K562 (cell line): ENCODE measurements at regions not wholly inside any gene's neighbourhood (a gene's known extent, or its start where the extent isn't known, plus 50 kb on each side); places are given as distances from the start of the nearest gene placed in this dataset.

Experiments
- ATAC-seq: fragments of 200-7000 bp; cut with Tn5 transposase; 3 replicates; pipeline ENCODE4 v1.9.1; 2020; ENCODE audit warnings: moderate library complexity
- BruUV-seq: library from RNA; stranded (reverse); fragments of 400-500 nt; replicated peaks from 2 replicates; lab custom pipeline; 2021; lab: Mats Ljungman, UMichigan
- CTCF ChIA-PET: fragments of 300-600 bp; formaldehyde crosslinking; extraction: SDS; loops from one replicate; lab custom pipeline; 2021; ENCODE audit warnings: low intra/inter-chr PET ratio; lab: Yijun Ruan, JAX
- POLR2A ChIA-PET: fragments of 300-600, 350-650 bp; sonication (Branson Sonifier 250); formaldehyde crosslinking; extraction: SDS; loops from one replicate; lab custom pipeline; 2021; ENCODE audit warnings: antibody characterized with exemption, inconsistent platforms; lab: Yijun Ruan, JAX
- DNase-seq, 4 experiments: peaks; one replicate each; pipeline versions ENCODE4 v3.0.0 to v3.0.0-alpha.2; 2011 to 2018; ENCODE audit warnings: low spot score in 3 of 4, mixed read lengths in 3 of 4; ENCODE audit errors: extremely low read depth in 1 of 4
- FAIRE-seq: peaks from 2 replicates; lab custom pipeline; 2011; peaks lifted over from hg19 to GRCh38; lab: Jason Lieb, UNC
- H2AFZ ChIP-seq: 2 replicates; pipeline ENCODE4 v1.6.0; 2011; ENCODE audit warnings: low read depth, low read length, control low read depth, inconsistent platforms
- H3K27ac ChIP-seq: fragments of 200-600 bp; 3 replicates; pipeline ENCODE4 v1.8.0; 2011; ENCODE audit warnings: low read depth, mild to moderate bottlenecking, control low read depth, inconsistent platforms, low read length, moderate library complexity, mixed read lengths; ENCODE audit errors: extremely low read depth
- H3K27me3 ChIP-seq, 2 experiments: fragments of 300-600 bp in 1 of 2; 2 replicates in 1 of 2; 3 replicates in 1 of 2; pipeline versions ENCODE4 v1.6.0 to v1.8.0; 2011; ENCODE audit warnings: inconsistent platforms in 2 of 2, low read length in 2 of 2, mild to moderate bottlenecking in 1 of 2, mixed read lengths in 1 of 2, moderate library complexity in 1 of 2; ENCODE audit not compliant: control insufficient read depth in 2 of 2, insufficient read depth in 2 of 2
- H3K36me3 ChIP-seq: fragments of 300-600 bp; 3 replicates; pipeline ENCODE4 v1.8.0; 2011; ENCODE audit warnings: mild to moderate bottlenecking, low read length, inconsistent platforms; ENCODE audit not compliant: control insufficient read depth, insufficient read depth
- H3K4me1 ChIP-seq, 2 experiments: fragments of 200-600 bp in 1 of 2; replicated peaks in 1 of 2; 2 replicates in 1 of 2; 3 replicates in 1 of 2; pipeline versions ENCODE4 v1.5.1 to v1.8.0; 2011; ENCODE audit warnings: inconsistent platforms in 2 of 2, low read length in 2 of 2, mild to moderate bottlenecking in 1 of 2, mixed read lengths in 1 of 2, moderate library complexity in 1 of 2; ENCODE audit not compliant: control insufficient read depth in 2 of 2, insufficient read depth in 2 of 2
- H3K4me2 ChIP-seq: 2 replicates; pipeline ENCODE4 v1.6.1; 2011; ENCODE audit warnings: low read length, control low read depth, inconsistent platforms, mixed read lengths; ENCODE audit not compliant: insufficient read depth
- H3K4me3 ChIP-seq: fragments of 200-600 bp; sonication (generic), shearing (Covaris generic); 2 replicates; pipeline ENCODE4 v1.5.1; 2016; ENCODE audit warnings: control low read depth, inconsistent platforms
- H3K79me2 ChIP-seq: fragments of 200-600 bp; 3 replicates; pipeline ENCODE4 v1.8.0; 2011; ENCODE audit warnings: low read length, inconsistent platforms; ENCODE audit not compliant: control insufficient read depth, insufficient read depth
- H3K9ac ChIP-seq, 2 experiments: 2 replicates each; pipeline versions ENCODE4 v1.6.0 to v1.6.1; 2011; ENCODE audit warnings: low read depth in 2 of 2, low read length in 2 of 2, control low read depth in 1 of 2, inconsistent platforms in 1 of 2, mild to moderate bottlenecking in 1 of 2, mixed read lengths in 1 of 2; ENCODE audit not compliant: insufficient read depth in 1 of 2
- H3K9me1 ChIP-seq: one replicate; pipeline ENCODE4 v1.6.0; 2011; ENCODE audit warnings: inconsistent platforms, mild to moderate bottlenecking, low read length, moderate library complexity; ENCODE audit not compliant: control insufficient read depth, insufficient read depth
- H3K9me3 ChIP-seq: replicated peaks from 2 replicates; pipeline ENCODE4 v1.5.1; 2011; ENCODE audit warnings: low read depth, low read length, inconsistent platforms; ENCODE audit not compliant: control insufficient read depth, insufficient read depth
- H4K20me1 ChIP-seq: replicated peaks from 2 replicates; pipeline ENCODE4 v1.6.1; 2011; ENCODE audit warnings: low read length, inconsistent platforms, mixed read lengths; ENCODE audit not compliant: control insufficient read depth, insufficient read depth
- ADNP ChIP-seq: fragments of 200-800 bp; sonication (Bioruptor generic); IDR thresholded peaks from 2 replicates; pipeline ENCODE4 v1.6.1; 2016; ENCODE audit warnings: missing genetic modification characterization, missing compliant biosample characterization
- CHD2 ChIP-seq: IDR thresholded peaks from 2 replicates; pipeline ENCODE4 v1.6.1; 2011; ENCODE audit warnings: low read depth, low read length
- MTA1 ChIP-seq: fragments of 450-650 bp; IDR thresholded peaks from 2 replicates; pipeline ENCODE4 v1.6.1; 2017; ENCODE audit warnings: borderline replicate concordance
- SAFB2 ChIP-seq: fragments of 200-400 bp; formaldehyde crosslinking; IDR thresholded peaks from 2 replicates; pipeline ENCODE4 v1.6.1; 2018; ENCODE audit warnings: borderline replicate concordance, low read length, low read depth, moderate library complexity; ENCODE audit not compliant: severe bottlenecking
- TAF7 ChIP-seq: fragments of 450-650 bp; IDR thresholded peaks from 2 replicates; pipeline ENCODE4 v1.6.1; 2016; ENCODE audit warnings: missing genetic modification characterization, missing compliant biosample characterization
- U2AF2 ChIP-seq: fragments of 200-400 bp; formaldehyde crosslinking; optimal IDR thresholded peaks from 2 replicates; pipeline ENCODE3; 2017; ENCODE audit warnings: low read depth, mild to moderate bottlenecking, low read length
- ZNF695 ChIP-seq: fragments of 450-650 bp; formaldehyde crosslinking; IDR thresholded peaks from 2 replicates; pipeline ENCODE4 v1.4.0; 2020; ENCODE audit warnings: mild to moderate bottlenecking, moderate library complexity
- WGBS: fragments of 100-300 bp; shearing (Covaris generic); methylation state at CpG from one replicate; pipeline ENCODE4 v1.1.6; 2016; ENCODE audit warnings: low coverage, mixed read lengths; ENCODE audit not compliant: insufficient coverage; ENCODE audit errors: missing lambda C conversion rate; 5-methylcytosine and 5-hydroxymethylcytosine counted together
- in situ Hi-C: fragments of 300-500 bp; cut with MboI; formaldehyde crosslinking; loops from 4 replicates; pipeline ENCODE4 v1.15.0; 2018; ENCODE audit warnings: inconsistent platforms, mixed read lengths
- intact Hi-C: fragments of 100-400 bp; cut with micrococcal nuclease; formaldehyde crosslinking; loops from 2 replicates; pipeline ENCODE4 v1.14.2; 2022
- TF ChIP-seq, protein P1 (sequence below): sonication (generic); formaldehyde crosslinking; IDR thresholded peaks from 2 replicates; pipeline ENCODE4 v1.8.1; 2023; ENCODE audit warnings: mild to moderate bottlenecking, missing genetic modification reagents
- TF ChIP-seq, protein P2 (sequence below): fragments of 200-800 bp; sonication (Bioruptor generic); IDR thresholded peaks from 2 replicates; pipeline ENCODE4 v1.6.1; 2017; ENCODE audit warnings: missing genetic modification characterization, missing compliant biosample characterization

DNA sequence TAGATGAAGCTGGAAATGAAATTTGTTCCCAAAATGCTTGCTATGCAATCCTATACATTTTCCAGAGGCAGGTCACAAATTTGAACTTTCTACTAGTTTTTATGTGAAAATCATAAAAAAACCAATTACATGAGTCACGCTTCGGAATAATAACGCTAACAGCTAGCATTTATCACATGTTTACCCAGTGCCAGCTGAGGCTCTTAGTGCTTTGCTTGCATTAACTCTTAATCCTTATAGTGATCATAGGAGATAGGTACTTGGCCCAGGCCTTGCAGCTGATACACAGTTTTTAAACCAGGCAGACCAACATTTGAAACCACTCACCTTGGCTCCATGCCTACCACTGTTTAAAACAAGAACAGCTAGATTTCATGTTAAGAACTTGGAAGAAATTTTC, 131.8 kb upstream of the RAG2 start:
- no peak for ATAC-seq
- no peaks in the 10 kb centered on the region for H3K27me3 ChIP-seq
- no peaks in the 10 kb centered on the region for H4K20me1 ChIP-seq
- no peak overlapping the region for H3K9ac ChIP-seq
- no TSS peak for BruUV-seq
- no peak for FAIRE-seq
- TF ChIP-seq MTA1, result no peak
- TF ChIP-seq, protein P1, sequence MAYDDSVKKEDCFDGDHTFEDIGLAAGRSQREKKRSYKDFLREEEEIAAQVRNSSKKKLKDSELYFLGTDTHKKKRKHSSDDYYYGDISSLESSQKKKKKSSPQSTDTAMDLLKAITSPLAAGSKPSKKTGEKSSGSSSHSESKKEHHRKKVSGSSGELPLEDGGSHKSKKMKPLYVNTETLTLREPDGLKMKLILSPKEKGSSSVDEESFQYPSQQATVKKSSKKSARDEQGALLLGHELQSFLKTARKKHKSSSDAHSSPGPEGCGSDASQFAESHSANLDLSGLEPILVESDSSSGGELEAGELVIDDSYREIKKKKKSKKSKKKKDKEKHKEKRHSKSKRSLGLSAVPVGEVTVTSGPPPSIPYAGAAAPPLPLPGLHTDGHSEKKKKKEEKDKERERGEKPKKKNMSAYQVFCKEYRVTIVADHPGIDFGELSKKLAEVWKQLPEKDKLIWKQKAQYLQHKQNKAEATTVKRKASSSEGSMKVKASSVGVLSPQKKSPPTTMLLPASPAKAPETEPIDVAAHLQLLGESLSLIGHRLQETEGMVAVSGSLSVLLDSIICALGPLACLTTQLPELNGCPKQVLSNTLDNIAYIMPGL (CRISPR knock-in tag), result no peak
- no peak for TF ChIP-seq TAF7 (tag)
- no peak for TF ChIP-seq U2AF2
- no peak for TF ChIP-seq SAFB2
- no peak overlapping the region for H3K27ac ChIP-seq
- H3K36me3 ChIP-seq, result no peaks in the 10 kb centered on the region
- no peaks in the 10 kb centered on the region for H3K79me2 ChIP-seq
- no peaks in the 10 kb centered on the region for H3K9me1 ChIP-seq
- H2AFZ ChIP-seq, result no peak overlapping the region
- no peak overlapping the region for H3K4me2 ChIP-seq
- ChIA-PET CTCF (no interaction called here), POLR2A (interaction anchor here (1.4 kb wide), 1 partner anchor 9 kb away, joined by 5 read pairs; no protein-coding TSS in a partner anchor)
- no peaks in the 10 kb centered on the region for H3K4me1 ChIP-seq
- H3K9me3 ChIP-seq, result no peaks in the 10 kb centered on the region
- intact Hi-C loops (no loop called here), in situ Hi-C loops (no loop called here)
- WGBS, result 2% methylated on average over 3 of the region's 3 CpGs
- no peak overlapping the region for H3K4me3 ChIP-seq
- DNase-seq, result no peak

DNA sequence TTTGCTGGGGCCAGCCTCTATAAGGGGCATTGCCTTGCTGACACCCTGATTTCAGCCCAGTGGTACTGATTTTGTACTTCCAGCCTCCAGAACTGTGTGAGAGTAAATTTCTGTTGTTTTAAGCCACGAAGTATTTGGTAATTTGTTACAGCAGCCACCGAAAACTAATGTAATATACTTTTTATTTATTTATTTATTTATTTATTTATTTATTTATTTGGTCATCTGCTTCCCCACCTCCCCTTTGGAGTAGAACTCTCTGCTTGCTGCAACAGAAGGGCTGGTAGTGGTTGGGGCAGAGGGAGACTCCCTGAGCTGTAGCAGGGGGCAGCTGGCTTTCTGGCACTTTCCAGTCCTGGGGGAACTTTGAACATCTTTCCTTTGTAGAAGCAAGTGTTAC, 128.4 kb upstream of the RAG2 start:
- H3K9me1 ChIP-seq, result no peaks in the 10 kb centered on the region
- CTCF ChIA-PET, result no interaction called here

More for the DNA sequence above, 128.4 kb upstream of the RAG2 start:
- no peaks in the 10 kb centered on the region for H3K36me3 ChIP-seq
- no peak for DNase-seq
- TF ChIP-seq ADNP (no peak), CHD2 (no peak), ZNF695 (CRISPR knock-in tag) (no peak)
- TF ChIP-seq, protein P2, sequence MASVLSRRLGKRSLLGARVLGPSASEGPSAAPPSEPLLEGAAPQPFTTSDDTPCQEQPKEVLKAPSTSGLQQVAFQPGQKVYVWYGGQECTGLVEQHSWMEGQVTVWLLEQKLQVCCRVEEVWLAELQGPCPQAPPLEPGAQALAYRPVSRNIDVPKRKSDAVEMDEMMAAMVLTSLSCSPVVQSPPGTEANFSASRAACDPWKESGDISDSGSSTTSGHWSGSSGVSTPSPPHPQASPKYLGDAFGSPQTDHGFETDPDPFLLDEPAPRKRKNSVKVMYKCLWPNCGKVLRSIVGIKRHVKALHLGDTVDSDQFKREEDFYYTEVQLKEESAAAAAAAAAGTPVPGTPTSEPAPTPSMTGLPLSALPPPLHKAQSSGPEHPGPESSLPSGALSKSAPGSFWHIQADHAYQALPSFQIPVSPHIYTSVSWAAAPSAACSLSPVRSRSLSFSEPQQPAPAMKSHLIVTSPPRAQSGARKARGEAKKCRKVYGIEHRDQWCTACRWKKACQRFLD (CRISPR knock-in tag), result no peak
- FAIRE-seq, result no peak
- H3K9me3 ChIP-seq, result no peaks in the 10 kb centered on the region
- no peak for ATAC-seq
- no TSS peak for BruUV-seq
- 3% methylated on average over 2 of the region's 2 CpGs for WGBS
- H2AFZ ChIP-seq, result no peak overlapping the region
- H3K9ac ChIP-seq, result no peak overlapping the region
- H3K4me2 ChIP-seq, result no peak overlapping the region
- in situ Hi-C loops (no loop called here), intact Hi-C loops (no loop called here)
- H3K27ac ChIP-seq, result no peak overlapping the region
- POLR2A ChIA-PET, result no interaction called here
- no peaks in the 10 kb centered on the region for H3K4me1 ChIP-seq
- H3K79me2 ChIP-seq, result no peaks in the 10 kb centered on the region
- H3K4me3 ChIP-seq, result no peak overlapping the region
- H4K20me1 ChIP-seq, result no peaks in the 10 kb centered on the region
- no peaks in the 10 kb centered on the region for H3K27me3 ChIP-seq
